ENCODE measurements at regions not wholly inside any gene's neighbourhood (a gene's known extent, or its start where the extent isn't known, plus 50 kb on each side); places are given as distances from the start of the nearest gene placed in this dataset.

DNA sequence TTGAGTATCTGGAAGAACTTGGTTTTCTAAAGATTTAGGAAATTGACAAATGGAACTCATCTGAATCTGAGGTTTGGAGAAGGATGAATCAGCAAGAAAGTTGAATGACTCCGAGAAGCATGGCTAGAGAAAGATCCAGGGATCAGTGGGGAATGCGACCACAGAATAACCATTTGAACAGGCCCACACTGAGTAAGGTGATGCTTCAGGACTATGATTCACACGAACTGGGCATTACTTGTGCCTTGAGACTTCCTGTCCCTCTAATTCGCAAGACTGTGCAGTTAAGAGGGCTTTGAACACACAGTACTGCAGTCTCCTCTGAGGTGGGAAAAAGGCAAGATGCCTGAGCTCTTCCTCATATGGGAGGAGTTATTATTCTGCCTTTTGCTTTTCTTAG, 395.5 kb upstream of the POM121L12 start:
- TF ChIP-seq, protein P1, sequence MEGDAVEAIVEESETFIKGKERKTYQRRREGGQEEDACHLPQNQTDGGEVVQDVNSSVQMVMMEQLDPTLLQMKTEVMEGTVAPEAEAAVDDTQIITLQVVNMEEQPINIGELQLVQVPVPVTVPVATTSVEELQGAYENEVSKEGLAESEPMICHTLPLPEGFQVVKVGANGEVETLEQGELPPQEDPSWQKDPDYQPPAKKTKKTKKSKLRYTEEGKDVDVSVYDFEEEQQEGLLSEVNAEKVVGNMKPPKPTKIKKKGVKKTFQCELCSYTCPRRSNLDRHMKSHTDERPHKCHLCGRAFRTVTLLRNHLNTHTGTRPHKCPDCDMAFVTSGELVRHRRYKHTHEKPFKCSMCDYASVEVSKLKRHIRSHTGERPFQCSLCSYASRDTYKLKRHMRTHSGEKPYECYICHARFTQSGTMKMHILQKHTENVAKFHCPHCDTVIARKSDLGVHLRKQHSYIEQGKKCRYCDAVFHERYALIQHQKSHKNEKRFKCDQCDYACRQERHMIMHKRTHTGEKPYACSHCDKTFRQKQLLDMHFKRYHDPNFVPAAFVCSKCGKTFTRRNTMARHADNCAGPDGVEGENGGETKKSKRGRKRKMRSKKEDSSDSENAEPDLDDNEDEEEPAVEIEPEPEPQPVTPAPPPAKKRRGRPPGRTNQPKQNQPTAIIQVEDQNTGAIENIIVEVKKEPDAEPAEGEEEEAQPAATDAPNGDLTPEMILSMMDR (IDR thresholded peaks at IDR 0.05; ENCODE audit: low read depth, low read length), result no peak
- no peaks in the 10 kb centered on the region for H3K27me3 ChIP-seq
- no peaks in the 10 kb centered on the region for H3K9me3 ChIP-seq
- H3K36me3 ChIP-seq, result no peaks in the 10 kb centered on the region
- H3K4me1 ChIP-seq, result no peaks in the 10 kb centered on the region
- H3K4me3 ChIP-seq (ENCODE audit: low read depth, low read length), result no peak overlapping the region
- DNase-seq, result no peak

DNA sequence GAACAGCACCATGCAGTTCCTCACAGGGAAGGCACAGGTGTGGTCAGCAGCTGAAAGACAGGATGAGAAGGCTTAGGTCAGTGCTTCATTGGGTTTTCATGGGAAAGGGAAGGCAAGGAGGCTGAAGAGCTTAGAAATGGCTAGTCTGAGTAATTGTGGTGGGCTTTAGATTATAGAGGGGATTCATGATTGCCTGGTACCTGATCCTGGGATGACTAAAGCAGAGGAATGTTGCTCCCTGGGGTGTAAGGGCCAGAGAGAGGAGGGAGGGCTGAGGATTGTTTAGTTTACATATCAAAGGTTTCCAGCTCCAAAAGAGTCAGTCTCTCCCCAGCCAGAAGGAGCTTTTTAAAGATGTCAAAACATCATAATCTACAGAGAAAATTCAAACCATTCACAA, 396.3 kb upstream of the POM121L12 start:
- DNase-seq, result no peak
- H3K9me3 ChIP-seq, result no peaks in the 10 kb centered on the region
- TF ChIP-seq, protein P1 (IDR thresholded peaks at IDR 0.05; ENCODE audit: low read depth, low read length), result no peak
- H3K4me3 ChIP-seq (ENCODE audit: low read depth, low read length), result no peak overlapping the region
- no peaks in the 10 kb centered on the region for H3K27me3 ChIP-seq
- no peaks in the 10 kb centered on the region for H3K36me3 ChIP-seq
- no peaks in the 10 kb centered on the region for H3K4me1 ChIP-seq

DNA sequence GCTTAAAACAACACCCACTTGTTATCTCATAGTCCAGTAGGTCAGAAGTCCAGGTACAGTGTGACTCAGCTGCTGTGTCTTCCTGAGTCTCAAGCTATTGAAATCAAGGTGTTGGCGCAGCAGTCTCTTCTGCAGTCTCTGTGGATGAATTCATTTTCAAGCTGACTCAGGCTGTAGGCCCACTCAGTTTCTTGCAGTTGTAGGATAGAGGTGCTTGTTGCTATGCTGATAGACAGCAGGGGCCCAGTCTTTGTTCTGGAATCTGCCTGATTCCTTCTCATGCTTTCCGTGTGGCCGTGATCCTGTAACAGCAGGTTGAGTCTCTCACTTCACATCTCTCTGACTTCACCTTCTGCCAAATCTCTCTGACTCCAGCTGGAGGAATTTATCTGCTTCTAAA, 400.4 kb upstream of the POM121L12 start:
- no peak for DNase-seq
- TF ChIP-seq, protein P1 (IDR thresholded peaks at IDR 0.05; ENCODE audit: low read depth, low read length), result no peak
- Histone ChIP-seq H3K4me3 (ENCODE audit: low read depth, low read length) (no peak overlapping the region), H3K36me3 (no peaks in the 10 kb centered on the region), H3K27me3 (no peaks in the 10 kb centered on the region), H3K4me1 (no peaks in the 10 kb centered on the region), H3K9me3 (no peaks in the 10 kb centered on the region)

DNA sequence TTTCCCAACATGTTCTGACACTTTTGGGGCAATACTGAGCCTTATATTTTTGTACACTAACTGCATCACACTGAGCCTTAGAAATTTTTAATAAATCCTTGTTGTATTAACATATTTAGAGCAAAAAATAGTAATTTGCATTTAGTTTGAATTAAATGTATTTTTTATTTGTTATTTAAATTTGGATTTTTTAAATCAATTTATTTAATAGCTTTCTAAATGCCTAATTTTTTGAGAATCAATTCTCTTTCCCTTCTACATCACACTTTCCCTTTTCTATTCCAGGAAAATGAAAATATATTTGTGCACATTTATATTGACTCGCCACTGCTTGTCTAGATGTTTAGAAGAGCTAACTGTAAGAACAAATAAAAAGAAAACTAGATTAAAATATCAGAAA, 414.6 kb upstream of the POM121L12 start:
- H3K4me3 ChIP-seq (ENCODE audit: low read depth, low read length), result no peak overlapping the region
- H3K27me3 ChIP-seq, result no peaks in the 10 kb centered on the region
- H3K4me1 ChIP-seq, result no peaks in the 10 kb centered on the region
- TF ChIP-seq, protein P1 (IDR thresholded peaks at IDR 0.05; ENCODE audit: low read depth, low read length), result no peak
- no peak for DNase-seq
- no peaks in the 10 kb centered on the region for H3K9me3 ChIP-seq
- no peaks in the 10 kb centered on the region for H3K36me3 ChIP-seq

DNA sequence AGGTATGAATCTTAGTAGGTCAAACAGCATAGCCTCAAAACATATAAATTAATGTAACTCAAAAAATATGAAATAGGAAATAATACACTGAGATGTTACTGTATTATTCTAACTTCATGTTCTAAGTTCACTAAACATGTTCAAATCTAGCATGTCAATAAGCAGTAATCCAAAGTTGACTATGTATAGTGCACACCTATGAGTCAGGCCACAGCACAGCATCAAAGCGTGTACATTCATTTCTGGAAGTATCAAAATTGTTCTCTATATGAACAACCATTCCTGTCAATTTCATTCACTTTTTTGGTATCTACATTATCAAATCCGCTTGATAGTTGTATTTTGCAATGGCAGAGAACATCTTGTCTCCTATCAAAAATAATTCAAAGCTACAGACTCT, 418.9 kb upstream of the POM121L12 start:
- TF ChIP-seq, protein P1 (IDR thresholded peaks at IDR 0.05; ENCODE audit: low read depth, low read length), result no peak
- Histone ChIP-seq H3K27me3 (no peaks in the 10 kb centered on the region), H3K4me3 (ENCODE audit: low read depth, low read length) (no peak overlapping the region), H3K36me3 (no peaks in the 10 kb centered on the region), H3K4me1 (no peaks in the 10 kb centered on the region), H3K9me3 (no peaks in the 10 kb centered on the region)
- DNase-seq, result no peak

DNA sequence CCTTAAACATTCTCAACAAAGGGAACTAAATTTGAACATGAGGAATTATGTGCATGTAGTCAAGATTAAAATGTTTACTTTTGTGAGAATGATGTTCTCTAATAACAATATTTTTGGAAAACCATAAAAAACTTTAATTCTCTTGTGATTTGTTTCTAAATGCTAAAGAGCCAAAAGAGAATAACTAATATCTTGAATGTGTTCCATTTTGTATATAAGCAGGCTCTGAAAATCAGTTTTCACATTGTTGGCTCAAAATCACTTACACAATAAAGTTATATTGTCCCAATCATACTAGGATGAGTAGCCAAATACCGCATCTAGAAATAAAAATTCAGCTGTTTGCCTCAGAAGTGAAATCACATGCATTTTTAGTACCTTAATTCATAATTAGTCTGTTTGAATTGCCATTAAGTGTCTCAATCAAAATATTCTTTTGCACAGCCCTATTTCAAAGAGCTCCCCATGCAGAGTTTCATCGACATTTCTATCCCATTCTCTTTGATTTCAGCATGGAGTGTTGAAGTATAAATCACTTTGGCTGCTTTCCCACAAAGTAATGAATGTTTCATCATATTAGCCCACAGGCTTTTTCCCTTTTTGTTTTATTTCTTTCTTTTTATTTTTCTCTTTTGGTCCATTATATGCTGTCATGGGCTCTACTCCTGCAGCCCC, 420.3 kb upstream of the POM121L12 start:
- TF ChIP-seq, protein P1 (IDR thresholded peaks at IDR 0.05; ENCODE audit: low read depth, low read length), result no peak
- H3K27me3 ChIP-seq, result no peaks in the 10 kb centered on the region
- no peak overlapping the region for H3K4me3 ChIP-seq (ENCODE audit: low read depth, low read length)
- no peaks in the 10 kb centered on the region for H3K4me1 ChIP-seq
- no peaks in the 10 kb centered on the region for H3K36me3 ChIP-seq
- no peak for DNase-seq
- no peaks in the 10 kb centered on the region for H3K9me3 ChIP-seq

Data from BE2C (cell line).